ENCODE measurements at regions not wholly inside any gene's neighbourhood (a gene's known extent, or its start where the extent isn't known, plus 50 kb on each side); places are given as distances from the start of the nearest gene placed in this dataset.

- TF ChIP-seq, protein P1, sequence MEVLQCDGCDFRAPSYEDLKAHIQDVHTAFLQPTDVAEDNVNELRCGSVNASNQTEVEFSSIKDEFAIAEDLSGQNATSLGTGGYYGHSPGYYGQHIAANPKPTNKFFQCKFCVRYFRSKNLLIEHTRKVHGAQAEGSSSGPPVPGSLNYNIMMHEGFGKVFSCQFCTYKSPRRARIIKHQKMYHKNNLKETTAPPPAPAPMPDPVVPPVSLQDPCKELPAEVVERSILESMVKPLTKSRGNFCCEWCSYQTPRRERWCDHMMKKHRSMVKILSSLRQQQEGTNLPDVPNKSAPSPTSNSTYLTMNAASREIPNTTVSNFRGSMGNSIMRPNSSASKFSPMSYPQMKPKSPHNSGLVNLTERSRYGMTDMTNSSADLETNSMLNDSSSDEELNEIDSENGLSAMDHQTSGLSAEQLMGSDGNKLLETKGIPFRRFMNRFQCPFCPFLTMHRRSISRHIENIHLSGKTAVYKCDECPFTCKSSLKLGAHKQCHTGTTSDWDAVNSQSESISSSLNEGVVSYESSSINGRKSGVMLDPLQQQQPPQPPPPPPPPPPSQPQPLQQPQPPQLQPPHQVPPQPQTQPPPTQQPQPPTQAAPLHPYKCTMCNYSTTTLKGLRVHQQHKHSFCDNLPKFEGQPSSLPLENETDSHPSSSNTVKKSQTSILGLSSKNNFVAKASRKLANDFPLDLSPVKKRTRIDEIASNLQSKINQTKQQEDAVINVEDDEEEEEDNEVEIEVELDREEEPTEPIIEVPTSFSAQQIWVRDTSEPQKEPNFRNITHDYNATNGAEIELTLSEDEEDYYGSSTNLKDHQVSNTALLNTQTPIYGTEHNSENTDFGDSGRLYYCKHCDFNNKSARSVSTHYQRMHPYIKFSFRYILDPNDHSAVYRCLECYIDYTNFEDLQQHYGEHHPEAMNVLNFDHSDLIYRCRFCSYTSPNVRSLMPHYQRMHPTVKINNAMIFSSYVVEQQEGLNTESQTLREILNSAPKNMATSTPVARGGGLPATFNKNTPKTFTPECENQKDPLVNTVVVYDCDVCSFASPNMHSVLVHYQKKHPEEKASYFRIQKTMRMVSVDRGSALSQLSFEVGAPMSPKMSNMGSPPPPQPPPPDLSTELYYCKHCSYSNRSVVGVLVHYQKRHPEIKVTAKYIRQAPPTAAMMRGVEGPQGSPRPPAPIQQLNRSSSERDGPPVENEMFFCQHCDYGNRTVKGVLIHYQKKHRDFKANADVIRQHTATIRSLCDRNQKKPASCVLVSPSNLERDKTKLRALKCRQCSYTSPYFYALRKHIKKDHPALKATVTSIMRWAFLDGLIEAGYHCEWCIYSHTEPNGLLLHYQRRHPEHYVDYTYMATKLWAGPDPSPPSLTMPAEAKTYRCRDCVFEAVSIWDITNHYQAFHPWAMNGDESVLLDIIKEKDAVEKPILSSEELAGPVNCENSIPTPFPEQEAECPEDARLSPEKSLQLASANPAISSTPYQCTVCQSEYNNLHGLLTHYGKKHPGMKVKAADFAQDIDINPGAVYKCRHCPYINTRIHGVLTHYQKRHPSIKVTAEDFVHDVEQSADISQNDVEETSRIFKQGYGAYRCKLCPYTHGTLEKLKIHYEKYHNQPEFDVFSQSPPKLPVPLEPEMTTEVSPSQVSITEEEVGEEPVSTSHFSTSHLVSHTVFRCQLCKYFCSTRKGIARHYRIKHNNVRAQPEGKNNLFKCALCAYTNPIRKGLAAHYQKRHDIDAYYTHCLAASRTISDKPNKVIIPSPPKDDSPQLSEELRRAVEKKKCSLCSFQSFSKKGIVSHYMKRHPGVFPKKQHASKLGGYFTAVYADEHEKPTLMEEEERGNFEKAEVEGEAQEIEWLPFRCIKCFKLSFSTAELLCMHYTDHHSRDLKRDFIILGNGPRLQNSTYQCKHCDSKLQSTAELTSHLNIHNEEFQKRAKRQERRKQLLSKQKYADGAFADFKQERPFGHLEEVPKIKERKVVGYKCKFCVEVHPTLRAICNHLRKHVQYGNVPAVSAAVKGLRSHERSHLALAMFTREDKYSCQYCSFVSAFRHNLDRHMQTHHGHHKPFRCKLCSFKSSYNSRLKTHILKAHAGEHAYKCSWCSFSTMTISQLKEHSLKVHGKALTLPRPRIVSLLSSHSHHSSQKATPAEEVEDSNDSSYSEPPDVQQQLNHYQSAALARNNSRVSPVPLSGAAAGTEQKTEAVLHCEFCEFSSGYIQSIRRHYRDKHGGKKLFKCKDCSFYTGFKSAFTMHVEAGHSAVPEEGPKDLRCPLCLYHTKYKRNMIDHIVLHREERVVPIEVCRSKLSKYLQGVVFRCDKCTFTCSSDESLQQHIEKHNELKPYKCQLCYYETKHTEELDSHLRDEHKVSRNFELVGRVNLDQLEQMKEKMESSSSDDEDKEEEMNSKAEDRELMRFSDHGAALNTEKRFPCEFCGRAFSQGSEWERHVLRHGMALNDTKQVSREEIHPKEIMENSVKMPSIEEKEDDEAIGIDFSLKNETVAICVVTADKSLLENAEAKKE (CRISPR knock-in tag; IDR thresholded peaks at IDR 0.05) = no peak
These were observed 216.5 kb upstream of the RREB1 start (continued) for GRCh38 chr6:6891125-6891721.

DNA sequence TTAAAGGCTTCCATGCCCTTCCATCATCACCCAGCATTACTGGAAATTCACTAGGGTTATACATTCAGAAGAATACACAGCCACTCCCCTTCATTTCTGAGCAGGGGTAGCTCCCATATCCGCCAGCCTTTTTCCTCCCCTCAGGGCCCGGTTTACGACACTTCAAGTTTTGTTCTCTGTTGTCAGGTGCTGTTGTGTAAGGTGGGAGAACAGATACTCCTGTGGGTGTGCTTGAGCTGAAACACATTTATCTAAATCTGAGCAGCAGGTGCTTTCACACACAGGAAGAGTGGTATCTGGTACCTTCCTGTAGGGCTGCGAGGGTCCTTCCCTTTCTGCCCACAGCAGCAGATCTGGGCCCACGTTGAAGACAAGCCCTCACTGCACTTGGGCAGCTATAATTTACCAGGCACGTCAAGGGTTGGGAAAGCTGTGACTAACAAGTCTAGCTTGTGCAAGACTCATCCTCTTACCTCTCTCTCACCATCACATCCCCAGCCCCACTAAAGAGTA lies 215.8 kb upstream of the RREB1 start:
- Mint-ChIP-seq H3K27me3 (ENCODE audit: insufficient read depth, low read depth, poor library complexity) (peaks cover 4% of the 10 kb centered on the region), H3K27ac (no peak overlapping the region), H3K36me3 (ENCODE audit: low read depth) (no peaks in the 10 kb centered on the region), H3K4me3 (no peak overlapping the region), H3K9me3 (peaks cover 3% of the 10 kb centered on the region; the same call in 2 of the 3 replicates), H3K4me1 (peaks cover 29% of the 10 kb centered on the region)
- no peaks in the 10 kb centered on the region for H3K27me3 ChIP-seq (ENCODE audit: insufficient read depth)
- H4K20me1 ChIP-seq (replicated peaks; ENCODE audit: insufficient read depth) = no peaks in the 10 kb centered on the region
- no peaks in the 10 kb centered on the region for H3K36me3 ChIP-seq (ENCODE audit: insufficient read depth)
- H3K79me2 ChIP-seq (replicated peaks; ENCODE audit: insufficient read depth) = no peaks in the 10 kb centered on the region
- no peaks in the 10 kb centered on the region for H3F3A ChIP-seq (replicated peaks; ENCODE audit: low read depth)
- ATAC-seq = no peak
- no peaks in the 10 kb centered on the region; the same call in 1 of the 2 replicates for H3K9me2 ChIP-seq (ENCODE audit: insufficient read depth)
- DNase-seq (ENCODE audit: low spot score) = no peak
- H3K4me2 ChIP-seq = no peak overlapping the region
- H3K27ac ChIP-seq (ENCODE audit: low read depth) = no peak overlapping the region
- peaks cover 18% of the 10 kb centered on the region for H3K4me1 ChIP-seq (ENCODE audit: insufficient read depth)
- no peak overlapping the region for H2AFZ ChIP-seq
- H3K4me3 ChIP-seq = no peak overlapping the region
- TF ChIP-seq JUNB (IDR thresholded peaks at IDR 0.05; ENCODE audit: unreplicated experiment) = no peak
- TF ChIP-seq ETS1 (IDR thresholded peaks at IDR 0.05) = no peak
- TF ChIP-seq CTCF (conservative IDR thresholded peaks at IDR 0.05; ENCODE audit: low read depth in 2 of 2) = no peak
- TF ChIP-seq ZNF114 (CRISPR knock-in tag; IDR thresholded peaks at IDR 0.05) = no peak
- TF ChIP-seq EZH2 (IDR thresholded peaks at IDR 0.05; ENCODE audit: low read depth, unreplicated experiment) = no peak
- TF ChIP-seq STAT1 (IDR thresholded peaks at IDR 0.05; ENCODE audit: unreplicated experiment) = no peak
